Astrocyte of the cerebellum (primary cell): ENCODE measurements at regions not wholly inside any gene's neighbourhood (a gene's known extent, or its start where the extent isn't known, plus 50 kb on each side); places are given as distances from the start of the nearest gene placed in this dataset.

Experiments used
- DNase-seq: peaks from one replicate; pipeline ENCODE4 v3.0.0-alpha.2; 2011; ENCODE audit warnings: low read depth
- H3K4me3 ChIP-seq: 2 replicates; pipeline ENCODE4 v1.5.1; 2011; ENCODE audit warnings: mild to moderate bottlenecking, low read depth, low read length, moderate library complexity
- CTCF ChIP-seq: IDR thresholded peaks from 2 replicates; pipeline ENCODE4 v1.5.1; 2012; ENCODE audit warnings: low read length, low read depth, moderate library complexity, mild to moderate bottlenecking; ENCODE audit errors: missing control alignments
- in situ Hi-C: cut with HindIII; loops from 2 replicates; pipeline ENCODE4 v1.10.0; 2017; ENCODE audit warnings: low sequenced_read_pairs

DNA sequence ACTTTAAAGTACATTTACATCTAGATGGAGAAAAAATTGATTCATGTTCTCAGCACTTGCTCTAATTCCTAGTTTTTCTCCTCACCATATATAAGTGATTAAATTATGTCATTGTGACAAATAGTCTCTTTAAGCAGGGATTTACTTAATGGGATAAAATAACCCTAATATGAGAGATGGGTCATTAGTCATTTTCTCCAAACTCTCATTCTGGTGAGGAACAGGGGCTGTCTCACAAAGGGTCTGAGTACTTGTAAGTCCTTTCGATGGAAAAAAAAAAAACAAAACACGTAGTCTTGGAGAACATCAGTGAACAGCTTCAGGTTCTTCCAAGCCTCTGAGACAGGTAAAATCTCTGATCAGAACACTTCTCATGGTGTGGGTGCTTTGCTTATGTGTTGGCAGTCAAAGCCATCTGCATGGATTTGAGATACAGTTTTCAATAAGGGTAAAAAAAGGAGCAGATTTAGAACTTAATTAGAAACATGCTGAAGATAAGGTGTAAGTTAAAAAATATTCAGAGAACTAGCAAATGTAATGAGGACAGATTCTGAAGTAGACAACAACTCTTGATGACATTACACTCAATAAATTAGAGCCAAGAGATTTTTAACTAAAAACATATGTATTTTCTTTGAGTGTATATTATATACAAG lies 1668.9 kb upstream of the MIR17HG start:
- no peak for TF ChIP-seq CTCF
- DNase-seq = no peak
- in situ Hi-C loops = no loop called here
- no peak overlapping the region for H3K4me3 ChIP-seq

DNA sequence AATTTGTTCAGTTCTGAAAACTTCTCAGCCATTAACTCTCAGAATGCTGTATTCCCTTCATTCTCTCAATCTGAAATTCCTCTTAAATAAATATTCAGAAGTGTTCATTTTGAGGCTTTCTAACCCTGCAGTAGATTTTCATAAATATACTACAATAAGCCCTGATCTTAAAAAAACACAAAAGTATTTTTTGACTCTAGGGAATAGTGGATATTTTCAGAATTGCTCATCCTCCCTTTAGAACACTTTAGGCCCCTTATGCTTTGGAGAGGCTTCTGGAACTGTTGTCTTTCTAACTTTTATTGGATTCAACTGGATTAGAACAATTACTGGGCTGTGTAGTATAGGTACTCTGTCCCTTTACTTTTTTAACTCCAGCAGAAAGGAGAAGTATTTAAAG lies 1662.6 kb upstream of the MIR17HG start:
- in situ Hi-C loops = no loop called here
- no peak for DNase-seq
- TF ChIP-seq CTCF = no peak
- no peak overlapping the region for H3K4me3 ChIP-seq

DNA sequence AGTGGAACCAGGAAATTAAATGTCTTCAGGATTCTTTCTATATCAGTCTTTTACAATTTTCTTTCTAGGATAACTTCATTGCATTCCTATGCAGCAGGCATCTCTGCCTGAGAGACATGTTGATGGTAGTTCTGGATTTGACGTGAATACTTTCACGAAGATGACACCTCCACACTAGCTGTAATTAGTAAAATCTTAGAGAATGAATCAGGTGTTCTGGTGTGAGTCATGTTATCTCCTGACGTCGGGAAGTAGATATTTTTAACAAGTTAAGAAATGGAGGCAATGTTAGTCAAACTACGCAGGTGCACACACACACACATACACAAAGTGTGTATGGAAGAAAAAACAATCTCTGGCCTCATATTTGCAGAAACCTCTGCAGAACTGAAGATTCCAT lies 1661.3 kb upstream of the MIR17HG start:
- no peak for DNase-seq
- in situ Hi-C loops = no loop called here
- no peak overlapping the region for H3K4me3 ChIP-seq
- no peak for TF ChIP-seq CTCF

DNA sequence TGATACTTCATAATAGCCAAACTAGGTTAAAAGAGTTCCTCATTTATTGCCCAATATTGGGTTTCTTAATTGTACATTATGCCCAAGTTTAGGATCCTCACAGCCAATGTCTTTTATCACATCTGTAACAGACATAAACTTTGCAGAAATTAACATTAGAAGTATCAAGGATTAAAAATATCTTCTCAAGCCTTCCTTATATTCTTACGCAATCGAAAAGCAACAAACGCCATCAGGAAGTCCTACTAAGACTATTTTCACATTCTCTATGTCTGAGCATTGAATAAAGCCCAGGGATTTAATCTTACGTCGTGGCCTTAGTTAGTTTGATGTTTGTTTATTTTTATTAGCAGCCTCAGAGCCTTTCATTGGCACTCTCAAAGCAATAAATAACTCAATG lies 1660.4 kb upstream of the MIR17HG start:
- in situ Hi-C loops = no loop called here
- no peak for DNase-seq
- no peak for TF ChIP-seq CTCF
- H3K4me3 ChIP-seq = no peak overlapping the region

GRCh38 chr13:89688918-89689317 lies 1658.6 kb upstream of the MIR17HG start:
- TF ChIP-seq CTCF = no peak
- no peak overlapping the region for H3K4me3 ChIP-seq
- in situ Hi-C loops = no loop called here
- no peak for DNase-seq

DNA sequence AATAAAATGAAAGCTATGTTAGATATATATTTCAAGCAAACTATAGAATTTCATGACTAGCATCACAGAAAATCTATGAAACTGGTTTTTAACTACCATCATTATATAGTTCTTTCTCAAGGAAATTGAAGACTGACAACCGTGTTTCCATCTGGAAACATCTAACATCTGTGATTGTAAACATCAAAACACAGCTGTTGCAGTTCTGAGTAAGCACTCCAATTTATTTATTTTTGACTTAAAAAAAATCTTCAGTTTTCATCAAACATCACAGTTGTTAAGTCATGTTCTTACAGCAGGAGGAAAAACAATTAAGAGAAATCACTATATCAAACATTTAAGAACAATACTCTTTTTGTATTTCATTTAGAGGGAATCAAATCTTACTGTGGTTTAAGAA lies 1653.0 kb upstream of the MIR17HG start:
- H3K4me3 ChIP-seq = no peak overlapping the region
- DNase-seq = no peak
- TF ChIP-seq CTCF = no peak
- in situ Hi-C loops = no loop called here
